NCI-H82 (cell line): ENCODE measurements at regions not wholly inside any gene's neighbourhood (a gene's known extent, or its start where the extent isn't known, plus 50 kb on each side); places are given as distances from the start of the nearest gene placed in this dataset.
"Not testable (repeated sequence)": the region's sequence is repeated elsewhere in the genome, so short reads cannot be mapped to it uniquely, and the experiment has no call there.

ENCODE experiments used
- DNase-seq: peaks from one replicate; lab custom pipeline; 2025; lab: John Stamatoyannopoulos, UW

DNA sequence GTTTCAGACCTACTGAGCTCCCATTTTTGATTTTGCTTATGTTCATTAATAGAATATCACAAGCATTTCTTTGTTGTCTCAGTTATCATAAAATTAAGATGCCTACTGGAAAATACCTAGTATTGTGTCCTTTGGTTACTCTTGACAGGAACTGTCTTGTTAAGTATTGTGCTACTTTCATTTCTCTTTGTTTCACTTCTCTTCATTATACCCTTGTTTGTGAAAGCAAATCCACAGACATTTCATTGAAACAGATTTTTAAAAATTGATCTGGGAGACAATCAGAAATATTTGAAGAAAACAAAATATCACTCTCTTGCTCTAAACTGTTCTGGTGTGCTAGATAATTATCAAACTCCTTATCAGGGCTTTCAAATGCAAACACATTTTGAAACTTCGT is 290.5 kb upstream of the EYS start:
- DNase-seq = no peak

DNA sequence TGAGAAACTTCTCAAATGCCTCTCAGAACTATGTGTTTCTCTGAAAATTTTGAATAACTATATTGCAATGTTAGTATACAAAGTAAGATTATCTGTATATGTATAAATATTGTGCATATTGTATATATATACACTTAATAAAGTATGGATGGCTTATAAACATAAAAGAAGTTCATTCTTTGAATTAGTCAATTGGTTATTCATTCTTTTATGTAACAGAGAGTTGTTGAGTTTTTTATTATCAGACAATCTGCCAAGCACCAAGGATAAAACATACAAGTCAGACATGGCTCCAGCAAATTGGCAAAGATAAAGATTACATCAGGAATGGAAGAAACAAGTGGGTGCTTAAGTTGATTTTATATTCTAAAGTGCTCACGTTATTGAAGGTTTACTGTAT is 289.1 kb upstream of the EYS start:
- DNase-seq = no peak

DNA sequence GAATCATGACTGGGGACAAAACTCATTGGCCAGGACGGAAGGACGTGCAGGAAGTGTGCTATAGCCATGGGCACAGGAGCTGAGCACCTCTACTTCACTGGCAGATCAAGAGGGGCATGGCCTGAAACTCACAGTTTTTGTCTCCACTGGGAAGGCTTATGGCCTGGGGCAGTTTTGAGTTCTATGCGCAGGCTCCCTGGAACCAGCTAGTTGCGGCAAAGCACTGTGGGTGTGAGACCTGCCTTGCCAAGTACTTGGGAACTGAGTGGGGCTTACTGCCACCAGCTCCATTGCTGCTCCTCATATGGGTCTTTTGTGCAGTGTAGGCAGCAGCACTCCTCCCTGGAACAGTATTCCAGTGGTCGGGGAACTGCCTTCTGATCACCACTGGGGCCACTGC is 282.6 kb upstream of the EYS start:
- DNase-seq = no peak

DNA sequence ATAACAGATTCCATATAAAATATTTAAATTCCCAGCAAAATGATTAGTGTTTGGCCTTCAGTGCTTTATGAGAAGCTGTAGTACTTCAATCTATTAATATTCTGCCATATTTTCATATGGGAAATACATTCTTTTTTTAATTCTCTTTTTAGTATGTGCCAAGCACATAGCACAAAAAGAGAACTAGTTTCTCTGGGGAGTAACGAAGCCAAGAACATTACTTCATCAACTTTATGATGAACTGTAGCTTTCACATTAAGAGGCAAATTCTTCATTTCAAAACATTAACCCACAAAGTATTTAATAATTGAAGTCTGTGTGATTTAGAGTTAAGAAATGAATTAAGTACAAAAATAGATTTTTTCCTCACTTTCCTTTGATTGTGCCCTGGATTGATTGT is 281.0 kb upstream of the EYS start:
- no peak for DNase-seq

DNA sequence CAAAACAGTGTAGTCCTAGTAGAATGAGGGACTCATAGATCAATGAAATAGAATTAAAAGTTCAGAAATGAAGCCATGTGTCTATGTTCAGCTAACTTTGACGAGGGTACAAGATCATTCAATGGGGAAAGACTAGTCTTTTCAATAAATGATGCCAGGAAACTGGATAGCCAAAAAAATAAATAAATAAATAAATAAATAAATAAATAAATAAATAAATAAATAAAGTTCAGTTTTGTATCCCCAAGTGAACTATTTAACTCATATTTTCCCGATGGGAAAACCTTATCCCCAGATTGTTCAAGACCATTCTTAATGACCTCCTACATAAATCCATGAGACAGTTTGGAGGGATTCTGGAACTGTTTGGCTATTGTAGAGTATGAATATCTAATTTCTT is 277.1 kb upstream of the EYS start:
- DNase-seq = no peak

DNA sequence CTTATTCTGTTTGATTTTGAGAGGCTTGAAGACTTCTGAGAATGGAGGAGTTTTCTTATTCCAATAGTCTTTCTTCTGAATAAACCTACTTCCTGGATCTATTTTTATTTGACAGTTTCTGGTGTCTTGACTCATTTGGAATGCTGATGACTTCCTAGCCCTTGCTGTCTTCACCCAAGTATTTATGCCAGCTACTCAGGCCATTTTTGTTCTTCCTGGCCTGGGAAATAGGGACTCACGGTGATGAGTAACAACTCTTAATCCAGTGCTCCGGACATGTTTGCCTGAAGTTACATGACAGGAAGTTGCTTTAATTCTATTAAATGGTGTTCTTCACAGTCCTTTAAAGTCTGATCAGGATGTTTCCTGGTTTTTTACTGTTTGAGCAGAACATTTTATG is 272.1 kb upstream of the EYS start:
- no peak for DNase-seq

DNA sequence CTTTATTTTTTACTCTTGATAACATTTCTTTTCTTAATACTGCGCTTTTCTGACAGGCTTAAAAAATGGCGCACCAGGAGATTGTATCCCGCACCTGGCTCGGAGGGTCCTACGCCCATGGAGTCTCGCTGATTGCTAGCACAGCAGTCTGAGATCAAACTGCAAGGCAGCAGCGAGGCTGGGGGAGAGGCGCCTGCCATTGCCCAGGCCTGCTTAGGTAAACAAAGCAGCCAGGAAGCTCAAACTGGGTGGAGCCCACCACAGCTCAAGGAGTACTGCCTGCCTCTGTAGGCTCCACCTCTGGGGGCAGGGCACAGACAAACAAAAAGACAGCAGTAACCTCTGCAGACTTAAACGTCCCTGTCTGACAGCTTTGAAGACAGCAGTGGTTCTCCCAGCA is 264.2 kb upstream of the EYS start:
- DNase-seq = not testable (repeated sequence)

DNA sequence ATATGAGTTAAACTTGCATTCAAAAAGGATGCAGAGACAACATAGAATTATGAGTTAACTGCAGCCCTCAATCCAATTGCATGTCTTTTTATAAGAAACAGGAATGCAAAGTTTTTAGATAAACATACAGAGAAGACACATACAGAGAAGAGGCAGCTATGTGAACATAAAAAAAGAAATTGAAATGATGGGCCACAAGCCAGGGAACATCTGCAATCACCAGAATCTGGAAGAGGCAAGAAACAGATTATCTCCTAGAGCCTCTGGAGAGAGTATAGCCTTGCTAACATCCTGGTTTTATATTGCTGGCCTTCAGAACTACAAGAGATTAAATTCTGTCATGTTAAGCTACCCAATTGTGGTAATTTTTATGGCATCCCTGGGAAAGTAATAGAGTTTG is 257.2 kb upstream of the EYS start:
- DNase-seq = no peak

DNA sequence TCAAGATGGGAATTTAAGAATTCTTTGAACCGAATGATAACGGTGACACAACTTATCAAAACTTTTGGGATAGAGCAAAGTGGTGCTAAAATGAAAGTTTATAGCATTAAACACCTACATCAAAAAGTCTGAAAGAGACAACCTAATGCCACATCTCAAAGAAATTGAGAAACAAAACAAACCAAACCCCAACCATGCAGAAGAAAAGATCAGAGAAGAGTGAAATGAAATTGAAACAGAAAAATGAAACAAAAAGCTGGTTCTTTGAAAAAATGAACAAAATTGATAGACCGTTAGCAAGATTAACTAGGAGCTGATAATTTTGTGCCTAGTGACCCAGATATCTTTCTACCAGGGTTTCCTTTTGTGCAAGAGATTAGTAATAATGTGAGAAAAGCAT is 248.0 kb upstream of the EYS start:
- no peak for DNase-seq

DNA sequence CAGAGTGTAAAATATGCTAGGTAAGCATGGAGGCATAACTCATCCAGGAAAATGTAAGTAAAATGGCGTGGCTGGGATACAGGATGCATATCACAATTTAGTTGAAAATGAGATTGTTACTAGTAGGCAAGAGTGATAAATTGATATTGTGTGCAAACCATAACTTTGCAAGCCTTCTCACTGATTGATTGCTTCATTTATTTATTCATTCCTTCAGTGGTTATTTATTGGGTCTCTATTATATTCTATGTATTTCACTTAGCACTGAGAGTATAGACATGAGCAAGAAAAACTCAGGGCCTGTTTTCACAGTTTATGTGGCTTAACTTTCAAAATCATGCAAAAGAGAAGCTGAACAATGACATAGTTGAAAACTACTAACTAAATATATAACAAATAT is 241.0 kb upstream of the EYS start:
- no peak for DNase-seq

DNA sequence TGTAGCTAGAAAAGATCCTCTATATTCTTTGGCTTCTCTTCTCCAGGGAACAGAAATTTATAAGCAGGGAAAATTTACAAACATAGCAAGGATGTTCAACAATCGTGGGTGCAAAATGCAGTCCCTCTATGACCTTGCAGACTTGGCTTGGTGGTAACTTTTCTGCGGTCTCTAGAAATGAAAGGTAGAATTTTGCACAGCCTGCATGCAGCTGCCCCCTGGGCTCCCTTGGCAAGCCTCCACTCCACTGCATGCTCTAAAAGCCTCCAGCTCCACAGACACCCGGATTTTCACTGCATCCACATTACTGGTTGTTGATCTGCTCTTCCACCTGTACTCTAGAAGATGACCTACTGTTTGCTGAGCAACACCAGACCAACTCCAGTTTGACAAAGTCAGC is 236.5 kb upstream of the EYS start:
- DNase-seq = no peak

DNA sequence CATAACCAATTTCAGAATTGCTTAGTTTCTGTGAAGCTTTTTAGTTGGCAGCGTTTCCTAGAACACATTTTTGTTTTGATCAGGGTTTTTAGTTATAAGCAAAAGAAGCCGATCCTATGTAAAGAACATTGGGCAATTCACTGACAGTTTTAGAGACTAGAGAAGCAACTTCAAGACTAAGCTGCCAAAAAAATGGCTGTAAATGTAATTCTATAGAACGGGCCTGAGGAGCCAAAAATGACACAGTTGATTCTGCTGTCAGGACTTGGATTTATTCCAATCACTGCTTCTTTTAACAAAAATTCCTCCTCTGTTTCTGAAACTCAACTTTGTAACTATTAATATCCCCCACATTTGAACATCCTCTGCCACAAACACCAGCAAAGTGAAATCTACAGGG is 236.0 kb upstream of the EYS start:
- no peak for DNase-seq

DNA sequence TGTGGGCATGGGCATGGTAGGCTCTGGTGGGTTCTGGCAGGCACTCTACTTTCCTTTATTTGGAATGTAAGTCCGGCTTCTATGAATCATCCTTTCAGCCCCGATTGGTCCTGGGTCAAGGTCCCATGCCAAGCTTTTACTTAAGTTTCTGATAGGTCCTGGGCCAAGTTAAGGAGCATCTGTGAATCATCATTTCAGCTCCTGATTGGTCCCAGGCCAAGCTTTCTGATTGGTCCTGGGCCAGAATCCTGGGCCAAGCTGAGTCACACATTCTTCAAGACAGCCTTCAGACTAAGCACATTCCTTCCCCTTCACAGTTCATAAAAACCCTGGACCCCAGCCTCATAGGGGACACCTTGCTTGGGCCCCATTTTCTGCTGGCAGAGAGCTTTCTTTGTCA is 231.0 kb upstream of the EYS start:
- DNase-seq = no peak

DNA sequence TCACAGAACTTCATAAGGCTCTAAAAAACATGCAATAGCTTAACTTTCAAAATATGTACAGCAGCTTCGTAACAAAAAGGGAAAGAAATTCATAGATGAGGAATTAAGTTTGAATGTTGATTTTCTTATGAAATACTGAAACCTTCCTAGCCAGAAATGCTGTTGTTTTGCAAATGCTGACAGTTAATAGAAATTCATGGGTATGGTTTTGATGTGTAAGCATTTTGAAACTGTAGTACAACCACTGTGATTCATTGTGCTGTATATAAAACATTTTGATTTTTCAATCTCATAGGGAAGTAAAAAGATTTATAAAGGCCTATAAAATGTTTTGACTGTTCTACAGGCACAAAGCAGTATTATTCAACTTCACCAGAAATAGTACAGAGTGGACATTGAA is 228.4 kb upstream of the EYS start:
- no peak for DNase-seq

DNA sequence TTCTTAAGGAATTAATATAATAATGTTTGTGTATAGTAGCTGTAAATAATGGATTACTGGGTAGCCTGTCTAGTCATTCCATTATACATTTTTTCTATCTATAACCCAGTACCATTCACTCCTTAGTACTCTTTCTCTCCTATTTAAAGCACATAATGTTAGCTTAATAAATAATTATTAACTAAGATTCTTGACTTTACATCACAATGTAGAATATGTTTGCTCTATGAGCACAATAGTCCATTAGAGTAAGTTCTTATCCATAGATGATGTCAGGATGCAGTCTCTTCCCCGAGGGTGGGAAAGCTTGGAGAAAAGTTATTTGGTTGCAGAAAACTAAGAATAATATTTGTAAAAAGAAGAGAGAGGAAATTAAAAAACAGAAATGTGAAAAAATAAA is 226.4 kb upstream of the EYS start:
- no peak for DNase-seq

DNA sequence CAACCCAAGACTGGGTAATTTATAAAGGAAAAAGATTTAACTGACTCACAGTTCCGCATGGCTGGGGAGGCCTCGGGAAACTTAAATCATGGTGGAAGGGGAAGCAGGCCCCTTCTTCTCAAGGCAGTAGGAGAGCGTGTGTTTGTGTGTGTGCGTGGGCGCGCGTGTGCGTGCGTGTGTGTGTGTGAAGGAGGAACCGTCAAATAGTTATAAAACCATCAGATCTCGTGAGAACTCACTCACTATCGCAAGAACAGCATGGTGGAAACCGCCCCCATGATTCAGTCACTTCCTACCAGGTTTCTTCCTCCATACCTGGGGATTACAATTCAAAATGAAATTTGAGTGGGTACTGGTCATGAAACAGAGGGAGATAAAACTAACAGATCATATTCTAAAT is 220.1 kb upstream of the EYS start:
- no peak for DNase-seq

DNA sequence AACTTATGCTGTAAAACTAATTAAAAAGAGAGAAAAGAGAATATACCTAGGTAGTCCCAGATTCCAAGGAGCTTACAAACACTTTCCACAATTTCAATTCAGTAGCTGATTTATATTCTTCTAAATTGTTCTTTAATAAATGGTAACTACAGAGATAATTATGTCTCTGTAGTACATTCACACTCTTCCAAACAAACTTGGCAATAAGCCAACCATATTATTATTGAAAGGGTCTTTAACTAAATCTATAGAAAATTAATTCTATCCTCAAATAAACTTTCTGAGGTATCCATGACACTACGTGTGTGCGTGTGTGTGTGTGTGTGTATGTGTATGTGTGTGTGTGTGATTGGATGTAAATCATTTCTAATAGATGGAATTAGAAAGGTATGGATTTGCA is 217.4 kb upstream of the EYS start:
- no peak for DNase-seq

DNA sequence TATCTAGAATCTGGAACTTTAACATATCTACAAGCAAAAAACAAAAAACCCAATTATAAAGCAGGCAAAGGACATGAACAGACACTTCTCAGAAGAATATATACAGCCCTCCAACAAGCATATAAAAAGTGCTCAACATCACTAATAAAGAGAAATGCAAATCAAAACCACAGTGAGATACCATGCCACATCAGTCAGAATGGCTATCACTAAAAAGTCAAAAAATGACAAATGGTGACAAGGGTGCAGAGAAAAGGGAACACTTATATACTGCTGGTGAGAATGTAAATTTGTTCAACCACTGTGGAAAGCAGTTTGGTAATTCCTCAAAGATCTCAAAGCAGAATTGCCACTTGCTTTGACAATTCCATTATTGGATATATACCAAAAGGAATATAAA is 215.0 kb upstream of the EYS start:
- no peak for DNase-seq

DNA sequence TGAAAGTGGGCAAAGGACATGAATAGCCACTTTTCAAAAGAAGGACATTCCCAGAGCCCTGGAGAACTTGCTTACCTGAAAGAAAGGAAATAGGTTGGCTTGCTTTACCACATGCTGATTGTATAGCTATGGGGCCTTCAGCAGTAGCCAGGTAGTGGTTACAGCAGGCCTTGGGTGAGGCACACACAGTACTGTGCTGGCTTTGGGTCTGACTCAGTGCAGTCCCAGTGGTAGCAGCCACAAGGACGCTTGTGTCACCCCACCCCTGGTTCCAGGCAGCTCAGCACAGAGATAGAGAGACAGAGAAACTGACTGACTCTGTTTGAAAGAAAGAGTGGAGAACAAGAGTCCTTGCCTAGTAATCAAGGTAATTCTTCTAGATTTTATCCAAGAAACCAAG is 201.0 kb upstream of the EYS start:
- DNase-seq = no peak

DNA sequence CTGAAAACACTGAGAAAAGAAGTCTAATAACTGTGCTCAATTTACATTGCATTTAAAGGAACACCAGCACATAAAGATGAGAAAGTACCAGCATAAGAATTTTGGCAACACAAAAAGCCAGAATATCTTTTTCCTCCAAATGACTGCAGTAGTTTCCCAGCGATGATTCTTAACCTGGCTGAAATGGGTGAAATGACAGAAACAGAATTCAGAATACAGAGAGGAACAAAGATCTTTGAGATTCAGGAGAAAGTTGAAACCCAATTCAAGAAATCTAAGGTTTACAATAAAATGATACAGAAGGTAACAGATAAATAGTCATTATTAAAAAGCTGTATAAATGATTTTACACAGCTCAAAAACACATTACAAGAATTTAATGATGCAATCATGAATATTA is 197.0 kb upstream of the EYS start:
- no peak for DNase-seq

DNA sequence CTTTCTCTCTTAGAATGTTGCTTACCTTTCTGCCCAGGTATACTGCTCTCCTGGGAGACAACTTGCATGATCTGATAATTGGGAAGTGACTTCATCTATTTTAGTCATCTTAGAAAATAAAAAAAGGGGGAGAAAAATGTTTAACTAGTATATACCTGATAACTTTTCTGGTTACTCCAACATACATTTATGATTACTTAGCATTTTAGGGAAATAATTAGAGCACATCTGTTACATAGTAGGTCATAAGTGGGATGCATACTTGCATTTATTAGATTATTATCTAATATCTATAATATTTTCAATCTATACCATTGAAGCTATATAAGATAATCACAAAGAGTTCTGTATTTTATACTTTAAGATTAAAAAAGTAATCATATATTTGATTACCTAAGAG is 193.9 kb upstream of the EYS start:
- no peak for DNase-seq

DNA sequence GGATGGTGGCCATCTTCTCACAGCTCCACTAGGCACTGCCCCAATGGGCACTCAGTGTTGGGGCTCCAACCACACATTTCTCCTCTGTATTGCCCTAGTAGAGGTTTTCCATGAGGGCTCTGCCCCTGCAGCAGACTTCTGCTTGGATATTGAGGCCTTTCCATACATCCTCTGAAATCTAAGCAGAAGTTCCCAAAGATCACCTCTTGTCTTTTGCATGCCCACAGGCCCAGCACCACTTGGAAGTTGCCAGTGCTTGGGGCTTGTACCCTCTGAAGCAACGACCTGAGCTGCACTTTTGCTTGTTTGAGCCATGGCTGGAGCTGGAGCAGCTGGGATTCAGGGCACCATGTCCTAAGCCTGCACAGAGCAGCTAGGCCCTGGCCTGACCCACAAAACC is 189.1 kb upstream of the EYS start:
- no peak for DNase-seq

DNA sequence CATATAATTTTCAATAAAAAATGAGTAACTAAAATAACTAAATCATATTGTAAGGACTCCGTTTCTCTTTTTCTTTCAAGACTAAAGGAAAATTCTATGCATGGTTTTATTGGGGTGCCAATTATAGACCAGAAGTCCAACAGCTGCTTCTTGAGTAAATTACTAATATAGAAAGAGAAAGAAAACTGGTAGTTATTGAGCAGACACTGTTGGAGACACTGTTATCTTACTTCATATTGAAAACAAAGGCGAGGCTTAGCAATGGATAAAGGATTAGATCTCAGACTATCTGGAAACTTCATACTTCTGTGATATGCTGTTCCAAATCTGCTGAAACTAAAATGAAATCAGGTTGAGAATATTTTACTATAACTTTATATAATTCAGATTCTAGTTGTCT is 169.6 kb upstream of the EYS start:
- DNase-seq = no peak

DNA sequence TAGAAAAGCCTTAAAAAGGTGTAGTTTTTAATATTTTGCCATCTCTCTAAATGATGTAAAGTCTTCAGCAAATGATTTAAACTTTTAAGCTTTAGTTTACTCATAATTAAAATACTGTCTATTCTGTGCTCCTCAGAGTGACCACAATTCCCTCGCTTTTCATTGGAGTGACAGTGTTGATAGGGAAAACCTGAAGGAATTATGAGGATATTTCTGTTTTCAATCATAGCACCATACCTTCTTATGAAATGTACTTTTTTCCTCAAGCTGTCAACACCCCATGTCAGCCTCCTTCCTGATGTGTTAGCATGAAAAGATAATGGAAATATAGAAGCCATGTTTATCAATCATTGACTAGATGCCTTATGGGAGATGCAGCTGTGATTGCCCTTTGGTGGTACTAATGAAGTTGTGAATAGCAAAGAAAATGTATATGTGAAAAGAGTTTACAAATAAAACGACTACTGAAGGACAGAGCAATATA is 145.4 kb upstream of the EYS start:
- no peak for DNase-seq

DNA sequence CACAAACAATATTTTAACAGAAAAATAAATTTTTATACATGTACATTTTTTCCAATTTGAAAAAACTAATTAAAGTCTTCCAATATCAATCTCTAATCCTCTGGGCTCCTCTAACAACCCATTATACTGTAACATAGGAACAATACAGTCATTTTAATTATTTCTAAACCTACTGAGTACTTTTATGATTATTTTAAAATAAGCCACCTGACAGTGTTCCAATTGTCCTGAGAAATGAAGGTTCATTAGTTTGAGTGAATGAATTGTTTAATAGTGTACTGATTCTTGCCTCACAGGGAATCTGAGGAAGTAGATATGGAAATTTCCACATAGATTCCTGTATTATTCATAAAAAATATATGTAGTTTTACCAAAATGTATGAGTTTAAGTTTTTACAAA is 123.1 kb upstream of the EYS start:
- DNase-seq = no peak
